Spleen (tissue), 7 donors: ENCODE measurements at regions not wholly inside any gene's neighbourhood (a gene's known extent, or its start where the extent isn't known, plus 50 kb on each side); places are given as distances from the start of the nearest gene placed in this dataset.

Source experiments
- POLR2A ChIP-seq, 3 donors: fragments of 450-650 bp; IDR thresholded peaks; one replicate each; pipeline ENCODE4 v1.5.1; 2017; ENCODE audit warnings: antibody characterized with exemption in 3 of 3, mild to moderate bottlenecking in 1 of 3
- TF ChIP-seq, protein P1 (sequence below), 11 experiments: fragments of 200-600 bp in 7 of 11; fragments of 450-650 bp in 4 of 11; sonication (generic) in 4 of 11; IDR thresholded peaks in 8 of 11; conservative IDR thresholded peaks in 3 of 11; 1 replicate in 7 of 11; 2 replicates in 4 of 11; pipeline versions ENCODE4 v1.4.0 to v1.8.0; 2016 to 2021; ENCODE audit warnings: antibody characterized with exemption in 11 of 11, inconsistent platforms in 4 of 11, mild to moderate bottlenecking in 1 of 11
- donor health status: DM: no; HTN: no; CAD: no; lungs with moderate emphysema.
- donor health status: DM: no; HTN: no; CAD: no.
- donor health status: DM: no; HTN: no; CAD: no.

DNA sequence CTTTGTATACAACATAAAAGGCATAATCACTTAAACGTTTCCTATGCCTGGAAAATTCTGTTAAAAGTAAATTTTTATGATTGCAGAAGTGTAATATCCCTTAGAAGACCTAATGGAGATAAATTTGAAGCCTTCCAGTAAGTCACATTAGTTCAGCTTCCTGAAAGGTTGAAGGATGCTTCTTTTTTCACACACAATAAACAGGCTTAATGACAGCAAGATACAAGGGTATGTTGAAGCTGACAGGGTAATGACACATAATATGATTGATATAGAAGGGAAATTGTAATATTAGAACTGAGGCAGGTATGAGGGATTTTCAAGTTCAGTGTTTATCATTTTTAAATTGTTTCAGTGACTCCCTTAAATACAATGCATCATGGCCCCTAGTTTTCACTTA is 161.8 kb upstream of the NAALADL2 start:
- TF ChIP-seq, protein P1, sequence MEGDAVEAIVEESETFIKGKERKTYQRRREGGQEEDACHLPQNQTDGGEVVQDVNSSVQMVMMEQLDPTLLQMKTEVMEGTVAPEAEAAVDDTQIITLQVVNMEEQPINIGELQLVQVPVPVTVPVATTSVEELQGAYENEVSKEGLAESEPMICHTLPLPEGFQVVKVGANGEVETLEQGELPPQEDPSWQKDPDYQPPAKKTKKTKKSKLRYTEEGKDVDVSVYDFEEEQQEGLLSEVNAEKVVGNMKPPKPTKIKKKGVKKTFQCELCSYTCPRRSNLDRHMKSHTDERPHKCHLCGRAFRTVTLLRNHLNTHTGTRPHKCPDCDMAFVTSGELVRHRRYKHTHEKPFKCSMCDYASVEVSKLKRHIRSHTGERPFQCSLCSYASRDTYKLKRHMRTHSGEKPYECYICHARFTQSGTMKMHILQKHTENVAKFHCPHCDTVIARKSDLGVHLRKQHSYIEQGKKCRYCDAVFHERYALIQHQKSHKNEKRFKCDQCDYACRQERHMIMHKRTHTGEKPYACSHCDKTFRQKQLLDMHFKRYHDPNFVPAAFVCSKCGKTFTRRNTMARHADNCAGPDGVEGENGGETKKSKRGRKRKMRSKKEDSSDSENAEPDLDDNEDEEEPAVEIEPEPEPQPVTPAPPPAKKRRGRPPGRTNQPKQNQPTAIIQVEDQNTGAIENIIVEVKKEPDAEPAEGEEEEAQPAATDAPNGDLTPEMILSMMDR (IDR thresholded peaks at IDR 0.05 in 8 of 11, conservative IDR thresholded peaks at IDR 0.05 in 3 of 11) = no peak
- TF ChIP-seq POLR2A (IDR thresholded peaks at IDR 0.05) = no peak
